OCI-LY1 (cell line): ENCODE measurements at regions not wholly inside any gene's neighbourhood (a gene's known extent, or its start where the extent isn't known, plus 50 kb on each side); places are given as distances from the start of the nearest gene placed in this dataset.

ENCODE experiments used
- H2AFZ ChIP-seq: fragments of 200-600 bp; sonication (generic), shearing (Covaris generic); 2 replicates; pipeline ENCODE4 v1.6.0; 2014; ENCODE audit warnings: antibody characterized with exemption, mild to moderate bottlenecking, low read length
- H3F3A ChIP-seq: fragments of 200-600 bp; sonication (generic), shearing (Covaris generic); 2 replicates; pipeline ENCODE4 v1.6.0; 2014; ENCODE audit warnings: mild to moderate bottlenecking, antibody characterized with exemption, low read length, moderate library complexity; ENCODE audit not compliant: insufficient read depth
- H3K27ac ChIP-seq: fragments of 200-600 bp; sonication (generic); 2 replicates; pipeline ENCODE4 v1.5.1; 2014; ENCODE audit warnings: low read length, mixed run types, mild to moderate bottlenecking, low read depth; ENCODE audit not compliant: poor library complexity, severe bottlenecking
- H3K27me3 ChIP-seq: fragments of 200-600 bp; sonication (generic); 2 replicates; pipeline ENCODE4 v1.6.0; 2014; ENCODE audit warnings: antibody characterized with exemption, mild to moderate bottlenecking, low read length, moderate library complexity; ENCODE audit not compliant: insufficient read depth
- H3K36me3 ChIP-seq: fragments of 200-600 bp; sonication (generic); 2 replicates; pipeline ENCODE4 v1.6.1; 2014; ENCODE audit warnings: mild to moderate bottlenecking, antibody characterized with exemption, low read length, moderate library complexity, mixed read lengths; ENCODE audit not compliant: insufficient read depth
- H3K4me1 ChIP-seq: fragments of 200-600 bp; sonication (generic); 2 replicates; pipeline ENCODE4 v1.5.1; 2014; ENCODE audit warnings: mild to moderate bottlenecking, low read length, moderate library complexity; ENCODE audit not compliant: insufficient read depth, severe bottlenecking
- H3K4me2 ChIP-seq: fragments of 200-600 bp; sonication (generic), shearing (Covaris generic); 2 replicates; pipeline ENCODE4 v1.6.1; 2014; ENCODE audit warnings: low read length
- H3K4me3 ChIP-seq: fragments of 200-600 bp; sonication (generic); 2 replicates; pipeline ENCODE4 v1.5.1; 2014; ENCODE audit warnings: low read length, low read depth, mild to moderate bottlenecking, mixed read lengths; ENCODE audit not compliant: poor library complexity, severe bottlenecking
- H3K79me2 ChIP-seq: fragments of 200-600 bp; shearing (Covaris generic); 2 replicates; pipeline ENCODE4 v1.6.1; 2016; ENCODE audit warnings: mixed run types, low read length, mixed read lengths; ENCODE audit not compliant: insufficient read depth
- H3K9ac ChIP-seq: fragments of 200-600 bp; sonication (generic), shearing (Covaris generic); 2 replicates; pipeline ENCODE4 v1.6.1; 2014; ENCODE audit warnings: mild to moderate bottlenecking, low read length, mixed read lengths
- H3K9me2 ChIP-seq: fragments of 200-600 bp; sonication (generic), shearing (Covaris generic); 2 replicates; pipeline ENCODE4 v1.6.1; 2014; ENCODE audit warnings: low read depth, mild to moderate bottlenecking, low read length, mixed read lengths
- H3K9me3 ChIP-seq: fragments of 200-600 bp; shearing (Covaris generic); 2 replicates; pipeline ENCODE4 v1.6.1; 2014; ENCODE audit warnings: low read length, mixed read lengths
- H4K20me1 ChIP-seq: fragments of 200-600 bp; sonication (generic), shearing (Covaris generic); 2 replicates; pipeline ENCODE4 v1.6.0; 2016; ENCODE audit warnings: mild to moderate bottlenecking, low read length; ENCODE audit not compliant: insufficient read depth
- CTCF ChIP-seq: fragments of 200-600 bp; sonication (generic), shearing (Covaris generic); IDR thresholded peaks from 2 replicates; pipeline ENCODE4 v1.5.1; 2017; ENCODE audit warnings: mild to moderate bottlenecking, antibody characterized with exemption, low read length, moderate library complexity, mixed read lengths
- EZH2 ChIP-seq: fragments of 200-600 bp; sonication (generic), shearing (Covaris generic); IDR thresholded peaks from 2 replicates; pipeline ENCODE4 v1.8.0; 2017; ENCODE audit warnings: borderline replicate concordance, mixed run types, mild to moderate bottlenecking, antibody characterized with exemption, low read length, moderate library complexity, mixed read lengths

GRCh38 chr4:119715490-119716445 is 87.2 kb upstream of the PDE5A start:
- Histone ChIP-seq H3K4me1 (no peaks in the 10 kb centered on the region), H3F3A (no peaks in the 10 kb centered on the region), H3K9me2 (no peaks in the 10 kb centered on the region), H3K9ac (no peak overlapping the region), H3K27ac (no peak overlapping the region), H3K4me3 (no peak overlapping the region), H4K20me1 (no peaks in the 10 kb centered on the region), H3K9me3 (no peaks in the 10 kb centered on the region), H3K79me2 (no peaks in the 10 kb centered on the region), H2AFZ (no peak overlapping the region), H3K4me2 (no peak overlapping the region), H3K36me3 (no peaks in the 10 kb centered on the region), H3K27me3 (no peaks in the 10 kb centered on the region)
- TF ChIP-seq CTCF (no peak), EZH2 (no peak)

- no peak overlapping the region for H3K4me2 ChIP-seq
Measured at GRCh38 chr4:119709418-119709817, 80.8 kb upstream of the PDE5A start.

GRCh38 chr4:119707336-119707735 is 78.7 kb upstream of the PDE5A start:
- TF ChIP-seq CTCF (no peak), EZH2 (no peak)
- Histone ChIP-seq H3K4me3 (no peak overlapping the region), H3K9me3 (no peaks in the 10 kb centered on the region), H3K4me2 (no peak overlapping the region), H3K36me3 (no peaks in the 10 kb centered on the region), H3K79me2 (no peaks in the 10 kb centered on the region), H3K4me1 (no peaks in the 10 kb centered on the region), H3K27me3 (no peaks in the 10 kb centered on the region), H3K27ac (no peak overlapping the region), H3K9ac (no peak overlapping the region), H3F3A (no peaks in the 10 kb centered on the region), H4K20me1 (no peaks in the 10 kb centered on the region), H2AFZ (no peak overlapping the region), H3K9me2 (no peaks in the 10 kb centered on the region)

More at GRCh38 chr4:119709418-119709817, 80.8 kb upstream of the PDE5A start:
- H3K79me2 ChIP-seq: no peaks in the 10 kb centered on the region
- no peaks in the 10 kb centered on the region for H3K36me3 ChIP-seq
- no peaks in the 10 kb centered on the region for H3K9me3 ChIP-seq
- no peak overlapping the region for H3K9ac ChIP-seq
- no peaks in the 10 kb centered on the region for H3F3A ChIP-seq
- no peaks in the 10 kb centered on the region for H3K4me1 ChIP-seq
- no peaks in the 10 kb centered on the region for H3K9me2 ChIP-seq
- no peaks in the 10 kb centered on the region for H4K20me1 ChIP-seq
- no peak overlapping the region for H3K27ac ChIP-seq
- no peak for TF ChIP-seq EZH2
- no peak for TF ChIP-seq CTCF
- H2AFZ ChIP-seq: no peak overlapping the region
- no peaks in the 10 kb centered on the region for H3K27me3 ChIP-seq
- H3K4me3 ChIP-seq: no peak overlapping the region
